Right renal cortex interstitium (tissue), 3 donors: ENCODE measurements at regions not wholly inside any gene's neighbourhood (a gene's known extent, or its start where the extent isn't known, plus 50 kb on each side); places are given as distances from the start of the nearest gene placed in this dataset.

ENCODE experiments used
- DNase-seq, 3 donors: peaks; one replicate each; pipeline ENCODE4 v3.0.0-alpha.2; 2013; ENCODE audit warnings: low read depth in 3 of 3, low spot score in 2 of 3

DNA sequence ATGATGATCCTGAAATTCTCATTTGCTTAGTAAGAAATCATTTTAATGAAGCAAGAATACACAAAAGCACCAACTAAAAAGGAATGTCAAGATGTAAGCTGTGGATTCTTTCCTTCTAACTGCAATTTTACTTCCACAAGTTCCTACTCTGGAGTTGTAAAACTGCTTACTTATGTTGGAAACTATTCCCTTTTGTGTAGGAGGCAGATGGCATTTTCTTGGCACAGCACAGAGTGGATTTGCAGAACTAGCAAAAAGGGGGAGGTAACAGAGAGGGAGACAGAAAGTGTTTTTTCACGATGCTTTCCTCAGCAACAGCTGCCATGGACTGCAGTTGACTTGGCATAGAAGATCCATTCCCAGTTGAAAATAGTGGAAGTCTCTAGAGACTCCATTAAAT, 1112.0 kb upstream of the RAG2 start:
- no peak for DNase-seq

DNA sequence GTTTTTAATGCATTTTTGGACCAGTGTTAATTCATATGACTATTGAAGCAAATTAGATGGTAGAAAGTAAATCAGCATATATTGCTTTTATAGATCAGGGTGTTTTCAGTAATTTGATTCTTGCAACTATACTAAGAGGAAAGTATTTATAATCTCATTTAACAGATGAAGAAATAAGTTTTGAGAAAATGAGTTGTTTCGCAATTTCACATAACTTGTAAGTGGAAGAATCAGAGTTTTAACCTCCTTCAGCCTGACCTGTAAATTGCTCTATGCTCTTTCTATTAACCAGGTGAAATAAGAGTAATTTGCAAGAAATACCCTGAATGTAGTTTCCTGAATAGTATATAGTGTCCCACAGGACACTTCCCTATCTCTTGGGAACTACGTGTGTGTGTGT, 1106.8 kb upstream of the RAG2 start:
- DNase-seq = no peak

DNA sequence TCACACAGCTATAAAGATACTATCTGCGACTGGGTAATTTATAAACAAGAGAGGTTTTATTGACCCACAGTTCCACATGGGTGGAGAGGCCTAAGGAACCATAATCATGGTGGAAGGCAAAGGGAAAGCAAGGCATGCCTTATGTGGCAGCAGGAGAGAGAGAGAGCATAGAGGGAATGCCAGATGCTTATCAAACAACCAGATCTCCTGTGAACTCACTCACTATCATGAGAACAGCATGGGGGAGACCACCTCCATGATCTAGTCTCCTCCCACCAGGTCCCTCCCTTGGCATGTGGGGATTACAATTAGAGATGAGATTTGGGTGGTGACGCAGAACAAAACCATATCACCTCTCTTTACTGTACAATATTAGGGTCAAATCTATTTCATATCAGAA, 1101.6 kb upstream of the RAG2 start:
- no peak for DNase-seq

DNA sequence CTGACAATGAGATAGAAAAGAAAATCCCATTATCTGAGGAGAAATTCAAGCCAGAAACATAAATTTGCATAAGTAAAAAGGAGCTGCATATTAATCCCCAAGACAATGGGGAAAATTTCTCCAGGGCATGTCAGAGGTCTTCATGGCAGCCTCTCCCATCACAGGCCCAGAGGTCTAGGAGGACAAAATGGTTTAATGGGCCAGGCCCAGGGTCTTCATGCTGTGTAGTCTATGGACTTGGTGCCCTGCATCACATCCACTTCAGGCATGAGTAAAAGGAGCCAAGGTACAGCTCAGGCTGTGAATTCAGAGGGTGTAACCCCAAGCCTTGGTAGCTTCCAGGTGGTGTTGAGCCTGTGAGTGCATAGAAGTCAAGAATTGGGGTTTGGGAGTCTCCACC, 1097.2 kb upstream of the RAG2 start:
- DNase-seq = no peak

DNA sequence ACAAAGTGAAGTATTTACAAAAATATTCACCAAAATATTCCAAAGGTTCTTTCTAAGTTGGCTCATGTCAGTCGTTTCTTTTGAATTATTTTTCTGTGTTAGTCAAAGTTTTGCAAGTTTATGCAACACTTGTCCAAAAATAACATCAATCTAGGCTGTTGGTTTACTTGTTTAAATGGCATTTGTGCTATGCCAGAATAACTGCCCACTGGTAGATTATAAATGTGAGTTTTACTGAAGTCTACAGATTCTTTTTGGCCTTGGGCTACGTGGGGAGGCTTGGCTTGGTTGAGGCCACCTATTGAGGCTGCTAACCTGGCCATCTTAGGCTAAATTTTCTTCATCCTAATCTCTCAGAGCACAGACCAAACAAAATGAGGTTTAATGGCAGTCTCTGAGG, 1091.9 kb upstream of the RAG2 start:
- no peak for DNase-seq

DNA sequence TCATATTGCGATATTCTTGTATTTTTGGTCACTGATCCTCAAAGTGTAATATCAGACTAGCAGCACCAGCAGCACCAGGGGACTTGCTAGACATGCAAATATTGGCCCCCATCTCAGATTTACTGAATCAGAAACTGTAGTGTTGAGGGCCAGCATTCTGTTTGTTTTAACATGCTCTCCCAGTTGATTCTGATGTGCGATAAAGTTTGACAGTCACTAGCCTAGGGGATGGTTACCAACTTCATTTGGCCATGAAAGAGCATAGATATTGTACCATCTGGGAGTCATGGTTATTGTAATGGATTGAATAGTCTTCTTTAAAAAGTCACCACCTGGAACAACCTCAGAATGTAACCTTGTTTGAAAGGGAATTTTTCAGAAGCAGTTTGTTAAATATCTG, 1090.4 kb upstream of the RAG2 start:
- no peak for DNase-seq

DNA sequence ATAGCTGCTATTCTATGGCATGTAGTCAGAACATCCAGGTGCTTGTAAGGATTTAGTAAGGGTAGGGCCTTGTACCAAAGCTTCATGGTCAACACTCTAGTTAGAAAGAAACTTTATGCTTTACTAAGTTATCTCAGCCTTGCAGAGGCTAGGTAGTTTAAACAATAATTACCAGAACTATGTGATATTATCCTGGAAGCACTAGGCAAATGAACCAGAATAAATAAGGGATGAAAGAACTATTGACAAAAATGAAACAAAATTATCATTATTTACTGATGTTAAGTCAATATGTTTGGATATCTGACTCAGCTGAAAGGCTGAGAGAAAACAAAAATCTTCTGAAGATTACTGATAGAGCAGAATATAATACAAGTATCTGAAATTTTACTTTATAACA, 1089.1 kb upstream of the RAG2 start:
- DNase-seq = no peak

DNA sequence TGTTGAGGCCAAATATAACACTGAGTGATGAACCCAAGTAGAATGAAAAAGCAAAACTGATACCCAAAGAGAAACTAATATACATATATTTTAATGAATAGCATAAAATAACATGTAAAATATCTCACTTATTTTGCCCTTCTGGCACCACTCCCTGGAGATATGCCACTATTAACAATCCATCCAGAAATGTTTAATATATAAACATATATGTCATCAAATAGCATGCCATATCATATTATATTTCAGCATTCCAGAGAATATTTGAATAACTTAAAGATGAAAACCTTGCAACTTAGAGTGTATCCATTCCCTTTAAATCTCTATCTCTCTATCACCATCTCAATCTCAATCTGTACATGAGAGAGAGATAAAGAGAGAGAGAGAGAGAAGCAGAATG, 1073.3 kb upstream of the RAG2 start:
- DNase-seq = no peak

DNA sequence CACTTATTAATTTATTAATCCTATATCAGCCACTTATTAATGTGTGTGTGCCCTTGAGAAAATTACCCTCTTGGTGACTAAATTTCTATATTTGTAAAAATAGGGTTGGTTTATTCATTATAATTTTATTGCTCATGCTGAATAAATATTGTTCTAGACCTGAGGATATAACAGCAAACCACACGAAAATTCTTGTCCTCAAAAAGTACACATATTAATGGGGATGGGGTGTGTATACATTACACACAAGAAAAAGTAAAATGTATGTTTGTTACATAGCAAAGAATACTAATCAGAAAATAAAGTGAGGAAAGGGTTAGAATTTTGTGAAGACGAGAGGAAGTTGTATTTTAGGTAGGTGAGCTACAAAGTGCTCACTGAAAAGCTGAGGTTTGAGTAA, 1068.9 kb upstream of the RAG2 start:
- no peak for DNase-seq

DNA sequence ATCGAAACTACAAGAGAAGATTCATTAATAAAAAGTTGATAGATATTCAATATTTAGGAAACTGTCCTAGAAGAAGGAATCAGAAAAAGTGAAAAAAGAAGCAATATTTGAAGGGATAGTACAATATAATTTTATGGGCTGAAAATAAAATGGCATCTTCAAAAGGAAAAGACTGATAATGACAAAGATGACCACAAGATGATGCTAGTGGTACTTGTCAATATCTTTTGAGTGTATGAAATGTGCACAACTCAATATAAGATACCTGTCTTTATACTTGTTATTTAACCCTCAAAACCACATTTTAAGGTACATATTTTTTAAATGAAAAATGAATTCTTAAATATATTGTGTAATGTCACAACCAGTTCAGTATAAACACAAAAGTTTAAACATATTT, 1059.6 kb upstream of the RAG2 start:
- no peak for DNase-seq

DNA sequence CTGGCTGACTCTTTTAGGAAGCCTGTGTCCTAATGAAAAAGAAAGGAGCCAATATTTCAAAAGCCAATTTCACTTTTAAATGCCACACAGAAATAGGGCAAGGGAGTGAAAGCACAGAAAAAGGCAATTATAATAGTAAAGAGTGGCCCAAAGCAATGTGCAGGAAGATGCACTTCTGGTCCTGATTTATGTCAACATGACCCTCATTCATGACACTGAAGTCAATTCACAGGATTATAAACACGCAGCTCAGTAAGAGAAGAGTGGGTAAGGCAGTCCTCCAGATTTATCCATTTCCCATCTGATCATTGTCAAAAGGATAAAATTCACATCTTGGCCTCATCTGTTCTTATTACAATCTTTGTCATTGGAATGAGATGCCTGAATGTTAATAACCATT, 1049.7 kb upstream of the RAG2 start:
- no peak for DNase-seq

DNA sequence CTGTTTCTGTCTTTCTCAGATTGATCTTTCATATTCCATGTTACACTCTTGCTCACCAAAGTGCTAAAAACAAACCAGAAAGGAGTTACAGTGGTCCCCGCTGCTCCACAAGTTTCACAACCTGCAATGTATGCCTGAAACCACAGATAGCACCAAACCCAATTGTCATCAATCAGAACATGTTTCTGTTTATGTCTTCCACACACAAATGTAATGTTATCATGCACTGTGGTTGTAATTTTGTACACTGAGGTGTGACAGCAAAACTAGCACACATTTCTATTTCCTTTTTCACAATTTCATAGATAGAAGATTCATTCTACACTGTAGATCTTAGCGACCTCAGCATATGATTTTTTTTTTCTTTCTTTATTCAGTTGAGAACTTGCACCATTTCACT, 1045.9 kb upstream of the RAG2 start:
- DNase-seq = no peak

DNA sequence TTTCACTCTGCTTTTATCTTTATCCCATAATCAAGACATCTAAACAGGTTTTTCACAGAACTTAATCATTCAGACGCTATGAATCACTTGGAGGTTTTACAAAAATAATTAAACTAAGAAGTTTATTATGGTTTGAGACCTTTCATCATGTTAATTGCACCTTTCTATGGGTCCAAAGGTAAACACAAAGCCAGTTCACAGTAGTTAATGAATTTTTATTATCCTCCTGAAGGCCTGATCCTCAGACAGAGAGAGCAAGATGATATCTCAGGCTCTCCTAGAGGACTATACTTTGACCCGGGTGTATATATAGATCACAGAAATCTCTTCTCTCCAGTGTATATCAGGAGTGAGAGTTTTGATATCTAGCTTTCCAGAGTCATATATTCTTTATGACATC, 1044.3 kb upstream of the RAG2 start:
- no peak for DNase-seq

DNA sequence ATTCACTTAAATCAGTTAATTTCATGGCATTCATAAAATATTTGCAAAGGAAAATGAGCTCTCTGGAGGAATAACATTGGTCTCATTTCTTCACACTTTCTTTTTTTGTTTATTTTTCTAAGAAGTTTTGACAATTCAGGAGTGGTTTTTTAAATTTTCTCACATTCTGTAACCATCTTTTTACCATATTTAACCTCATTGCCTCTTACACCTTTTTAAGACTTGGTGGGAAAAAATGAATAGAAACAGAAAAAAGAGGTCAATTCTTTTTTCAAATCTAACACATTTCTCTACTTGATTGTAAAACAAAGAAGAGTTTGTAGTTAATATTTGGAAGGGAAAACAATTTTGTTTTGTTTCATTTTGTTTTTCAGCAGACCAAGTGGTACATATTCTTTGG, 1034.7 kb upstream of the RAG2 start:
- DNase-seq = no peak

DNA sequence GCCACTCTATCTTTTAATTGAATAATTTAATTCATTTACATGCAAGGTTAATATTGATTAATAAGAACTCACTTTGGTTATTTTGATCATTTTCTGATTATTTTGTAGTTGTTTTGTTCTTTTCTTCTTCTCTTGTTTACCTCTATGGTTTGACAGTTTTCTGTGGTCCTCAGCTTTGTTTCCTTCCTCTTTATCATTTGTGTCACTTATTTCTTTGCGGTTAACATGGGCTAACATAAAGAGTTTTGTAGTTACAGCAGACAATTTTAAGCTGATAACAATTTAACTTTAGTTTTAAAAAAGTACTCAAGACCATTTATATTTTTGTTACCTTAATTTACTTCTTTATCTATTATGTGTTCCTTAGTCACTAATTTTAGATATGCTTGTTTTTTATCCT, 1032.8 kb upstream of the RAG2 start:
- DNase-seq = no peak

DNA sequence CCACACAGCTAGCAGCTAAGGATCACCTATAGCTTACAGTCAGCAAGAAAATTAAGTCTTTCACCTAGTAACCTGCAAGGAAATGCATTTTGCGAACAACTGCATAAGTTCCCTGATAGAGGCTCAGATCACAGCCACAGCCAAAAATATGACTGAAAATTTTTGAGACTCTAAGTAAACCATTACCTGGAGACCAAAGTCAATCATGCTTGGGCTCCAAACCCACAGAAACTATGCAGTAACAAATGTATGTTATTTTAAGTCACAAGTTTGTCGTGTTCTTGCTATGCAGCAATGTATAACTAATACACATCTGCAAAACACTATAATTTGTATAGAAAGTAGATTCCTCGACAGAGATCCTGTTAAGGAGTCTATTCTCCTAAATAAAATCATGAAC, 1025.7 kb upstream of the RAG2 start:
- no peak for DNase-seq

DNA sequence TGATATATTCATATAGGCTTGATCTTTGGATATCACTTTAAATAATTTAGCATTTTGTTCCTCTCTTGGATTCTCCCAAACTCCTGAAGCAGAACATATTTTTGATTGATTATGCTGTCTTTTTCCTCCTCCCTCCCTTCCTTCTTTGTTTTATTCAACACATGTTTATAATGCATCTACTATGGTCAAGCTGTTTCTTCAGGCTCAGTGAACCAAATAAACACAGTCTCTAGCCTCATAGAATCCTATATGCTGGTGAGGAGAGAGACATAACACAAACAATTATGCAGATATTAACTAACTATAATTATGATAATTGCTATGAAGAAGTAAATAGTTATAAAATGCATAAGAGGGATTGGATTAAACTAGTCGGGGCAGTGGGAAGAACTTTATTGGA, 1023.6 kb upstream of the RAG2 start:
- DNase-seq = no peak

DNA sequence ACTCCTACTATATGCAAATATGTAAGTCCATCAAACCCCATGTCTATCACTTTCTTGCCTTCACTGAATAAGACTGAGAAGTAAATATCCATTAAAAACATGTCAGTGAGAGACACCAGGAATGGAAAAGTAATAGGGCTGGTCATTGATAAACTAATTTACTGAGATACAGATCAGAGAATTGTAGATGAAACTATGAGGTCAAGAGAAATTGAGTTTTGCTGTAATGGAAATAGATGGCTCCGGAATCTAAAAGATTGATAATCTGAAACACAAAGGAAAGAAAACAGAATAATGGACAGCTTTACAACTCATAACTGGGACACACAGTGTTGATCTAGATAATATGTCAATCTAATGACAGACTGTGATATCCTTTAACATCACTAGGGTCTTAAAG, 1018.3 kb upstream of the RAG2 start:
- DNase-seq = no peak

DNA sequence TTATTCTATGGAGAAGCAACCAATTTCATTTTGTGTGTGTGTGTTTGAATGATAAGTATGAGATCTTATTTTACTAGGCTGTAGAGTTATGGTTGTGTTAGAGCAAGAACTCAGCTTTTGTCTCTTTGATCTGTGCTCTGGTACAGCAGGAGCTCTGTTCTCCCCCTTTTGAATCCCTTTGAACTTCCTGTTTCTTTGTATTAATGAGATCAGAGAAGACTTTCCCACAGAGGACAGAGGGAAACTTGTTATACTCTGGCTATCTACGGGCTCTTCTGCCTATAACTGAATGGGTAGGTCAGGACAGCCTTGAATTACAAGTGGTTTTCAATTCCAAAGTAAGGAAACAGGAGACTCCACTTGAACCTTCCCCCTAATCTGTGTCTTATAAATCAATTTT, 1015.0 kb upstream of the RAG2 start:
- no peak for DNase-seq

DNA sequence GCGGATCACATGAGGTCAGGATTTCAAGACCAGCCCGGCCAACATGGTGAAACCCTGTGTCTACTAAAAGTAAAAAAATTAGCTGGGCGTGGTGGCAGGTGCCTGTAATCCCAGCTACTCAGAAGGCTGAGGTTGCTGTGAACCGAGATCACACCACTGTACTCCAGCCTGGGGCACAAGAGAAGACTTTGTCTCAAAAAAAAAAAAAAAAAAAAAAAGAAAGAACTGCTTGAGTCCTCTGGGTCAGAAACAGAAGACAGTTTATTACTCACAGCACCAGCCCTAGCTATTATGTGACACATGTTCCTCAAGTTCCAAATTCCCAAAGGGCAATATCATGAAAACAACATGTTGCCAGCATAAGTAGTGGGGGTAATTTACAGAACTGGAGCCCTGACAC, 1014.1 kb upstream of the RAG2 start:
- DNase-seq = no peak

DNA sequence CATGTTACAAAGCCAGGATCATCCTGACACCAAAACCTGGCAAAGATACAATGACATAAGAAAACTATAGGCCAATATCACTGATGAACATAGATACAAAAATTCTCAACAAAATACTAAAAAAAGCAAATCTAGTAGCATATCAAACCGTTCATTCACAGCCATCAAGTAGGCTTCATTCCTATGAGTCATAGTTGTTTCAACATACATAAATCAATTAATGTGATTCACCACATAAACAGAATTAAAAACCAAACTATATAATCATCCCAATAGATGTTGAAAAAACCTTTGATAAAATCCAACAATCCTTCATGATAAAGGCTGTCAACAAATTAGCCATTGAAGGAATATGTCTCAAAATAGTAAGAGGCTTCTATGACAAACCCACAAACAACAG, 1007.2 kb upstream of the RAG2 start:
- no peak for DNase-seq

DNA sequence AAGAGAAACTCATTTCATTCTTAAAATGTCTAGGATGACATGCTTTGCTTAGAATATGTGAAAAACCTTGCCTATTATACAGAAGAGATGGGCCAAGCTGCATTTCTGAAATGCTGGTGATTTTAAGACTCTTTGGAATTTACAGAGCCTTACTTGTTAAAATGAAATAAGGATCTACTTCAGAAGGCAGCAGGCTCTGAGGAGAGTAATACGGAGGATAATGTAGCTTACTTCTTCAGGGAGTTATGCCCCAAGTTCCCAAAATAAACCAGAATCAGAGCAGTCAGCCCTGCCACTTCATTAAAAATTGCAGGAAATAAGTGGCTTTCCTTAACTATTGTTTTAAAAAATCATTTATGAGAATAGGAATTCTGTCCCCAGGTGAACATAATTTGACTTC, 1000.3 kb upstream of the RAG2 start:
- DNase-seq = no peak

DNA sequence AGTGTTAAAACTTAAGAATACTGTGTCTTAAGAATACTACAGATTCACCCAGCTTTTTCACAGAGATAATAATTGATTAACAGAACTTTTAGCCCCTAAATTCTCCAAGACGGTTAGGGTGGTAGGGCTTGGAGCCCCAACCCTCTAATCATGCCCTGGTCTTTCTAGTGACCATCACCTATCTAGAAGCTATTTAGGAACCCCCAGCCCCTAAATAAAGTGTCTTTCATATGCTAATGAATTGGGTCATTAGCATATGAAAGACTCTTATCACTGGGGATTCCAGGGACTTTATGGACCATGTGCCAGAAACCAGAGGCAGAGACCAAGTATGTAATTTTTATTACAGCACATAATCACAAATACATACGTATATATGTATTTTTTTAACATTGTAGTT, 999.7 kb upstream of the RAG2 start:
- no peak for DNase-seq

DNA sequence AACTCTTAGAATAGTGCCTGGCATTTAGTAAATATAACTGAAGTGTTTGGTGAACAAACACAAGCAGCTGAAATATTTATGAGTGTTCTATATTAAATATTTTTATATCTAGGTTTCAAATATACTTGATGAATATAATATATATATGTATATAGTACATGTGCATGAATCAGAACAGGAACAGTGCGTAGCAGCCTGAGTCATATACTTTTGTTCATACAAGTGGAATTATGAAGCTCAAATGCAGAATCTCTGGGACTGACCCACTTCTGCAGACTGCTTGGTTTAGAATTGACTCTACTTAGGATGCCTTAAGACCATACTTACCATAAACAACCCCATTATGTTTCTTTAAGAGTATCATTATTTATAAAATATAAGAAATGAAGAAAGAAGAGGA, 997.8 kb upstream of the RAG2 start:
- no peak for DNase-seq
